H9 (cell line): ENCODE measurements at regions not wholly inside any gene's neighbourhood (a gene's known extent, or its start where the extent isn't known, plus 50 kb on each side); places are given as distances from the start of the nearest gene placed in this dataset.

Experiments
- DNase-seq: peaks from one replicate; pipeline ENCODE4 v3.0.0-alpha.2; 2017
- H2AFZ ChIP-seq: one replicate; pipeline ENCODE4 v1.6.1; 2013; ENCODE audit warnings: mild to moderate bottlenecking, low read length, control low read depth, moderate library complexity
- H2AK5ac ChIP-seq: 2 replicates; pipeline ENCODE4 v1.6.1; 2013; ENCODE audit warnings: low read length, control low read depth, mixed read lengths; ENCODE audit not compliant: insufficient read length
- H2BK120ac ChIP-seq: one replicate; pipeline ENCODE4 v1.6.1; 2013; ENCODE audit warnings: low read depth, mild to moderate bottlenecking, low read length, control low read depth, inconsistent platforms; ENCODE audit not compliant: poor library complexity, severe bottlenecking
- H2BK12ac ChIP-seq: 2 replicates; pipeline ENCODE4 v1.6.1; 2013; ENCODE audit warnings: low read length, control low read depth, mixed read lengths, low read depth; ENCODE audit not compliant: insufficient read length
- H2BK15ac ChIP-seq: 2 replicates; pipeline ENCODE4 v1.6.1; 2013; ENCODE audit warnings: low read depth, low read length, control low read depth
- H2BK20ac ChIP-seq: one replicate; pipeline ENCODE4 v1.6.1; 2013; ENCODE audit warnings: low read depth, mild to moderate bottlenecking, low read length, control low read depth, inconsistent platforms; ENCODE audit not compliant: poor library complexity, severe bottlenecking
- H2BK5ac ChIP-seq: 2 replicates; pipeline ENCODE4 v1.6.1; 2013; ENCODE audit warnings: low read length, control low read depth, mixed read lengths; ENCODE audit not compliant: insufficient read length
- H3K14ac ChIP-seq: 2 replicates; pipeline ENCODE4 v1.6.1; 2013; ENCODE audit warnings: low read length, control low read depth; ENCODE audit not compliant: insufficient read depth
- H3K18ac ChIP-seq: 2 replicates; pipeline ENCODE4 v1.6.1; 2013; ENCODE audit warnings: low read depth, mild to moderate bottlenecking, mixed read lengths, low read length, control low read depth; ENCODE audit not compliant: insufficient read length
- H3K23ac ChIP-seq: 2 replicates; pipeline ENCODE4 v1.6.1; 2013; ENCODE audit warnings: low read length, control low read depth, mixed read lengths, low read depth; ENCODE audit not compliant: insufficient read length
- H3K23me2 ChIP-seq: 2 replicates; pipeline ENCODE4 v1.6.1; 2013; ENCODE audit warnings: low read depth, mild to moderate bottlenecking, mixed read lengths, low read length, control low read depth; ENCODE audit not compliant: insufficient read length, poor library complexity, severe bottlenecking
- H3K27ac ChIP-seq: 2 replicates; pipeline ENCODE4 v1.5.1; 2013; ENCODE audit warnings: low read length, control low read depth, mixed read lengths, low read depth; ENCODE audit not compliant: insufficient read length
- H3K27me3 ChIP-seq: 2 replicates; pipeline ENCODE4 v1.6.1; 2013; ENCODE audit warnings: low read length, control low read depth, inconsistent platforms; ENCODE audit not compliant: insufficient read depth
- H3K4ac ChIP-seq: 2 replicates; pipeline ENCODE4 v1.6.1; 2013; ENCODE audit warnings: low read depth, mild to moderate bottlenecking, control low read depth, inconsistent platforms, low read length, moderate library complexity
- H3K4me1 ChIP-seq: 2 replicates; pipeline ENCODE4 v1.6.1; 2013; ENCODE audit warnings: low read length, control low read depth, inconsistent platforms; ENCODE audit not compliant: insufficient read depth
- H3K4me2 ChIP-seq: 2 replicates; pipeline ENCODE4 v1.6.1; 2013; ENCODE audit warnings: low read length, control low read depth, mixed read lengths; ENCODE audit not compliant: insufficient read length, insufficient read depth
- H3K56ac ChIP-seq: 2 replicates; pipeline ENCODE4 v1.6.1; 2013; ENCODE audit warnings: low read depth, mild to moderate bottlenecking, mixed read lengths, low read length, control low read depth; ENCODE audit not compliant: insufficient read length
- H3K79me1 ChIP-seq: 2 replicates; pipeline ENCODE4 v1.6.1; 2013; ENCODE audit warnings: low read depth, mild to moderate bottlenecking, moderate library complexity, low read length, control low read depth, inconsistent platforms; ENCODE audit not compliant: insufficient read depth, poor library complexity, severe bottlenecking
- H3K79me2 ChIP-seq: 2 replicates; pipeline ENCODE4 v1.6.1; 2013; ENCODE audit warnings: low read length, control low read depth, inconsistent platforms; ENCODE audit not compliant: insufficient read depth
- H3K9ac ChIP-seq: 2 replicates; pipeline ENCODE4 v1.6.1; 2013; ENCODE audit warnings: low read length, control low read depth, mixed read lengths; ENCODE audit not compliant: insufficient read length; ENCODE audit errors: extremely low read depth
- H3K9me3 ChIP-seq: one replicate; pipeline ENCODE4 v1.6.1; 2013; ENCODE audit warnings: low read depth, low read length, inconsistent platforms; ENCODE audit not compliant: control insufficient read depth
- H3T11ph ChIP-seq: one replicate; pipeline ENCODE4 v1.6.1; 2013; ENCODE audit warnings: mild to moderate bottlenecking, low read length, control low read depth, inconsistent platforms
- H4K20me1 ChIP-seq: one replicate; pipeline ENCODE4 v1.6.1; 2013; ENCODE audit not compliant: control insufficient read depth, insufficient read length, insufficient read depth
- H4K5ac ChIP-seq: 2 replicates; pipeline ENCODE4 v1.6.1; 2013; ENCODE audit warnings: low read depth, mild to moderate bottlenecking, mixed read lengths, low read length, control low read depth; ENCODE audit not compliant: insufficient read length
- H4K8ac ChIP-seq: replicated peaks from 2 replicates; pipeline ENCODE4 v1.6.1; 2013; ENCODE audit warnings: low read length, control low read depth, mixed read lengths, low read depth; ENCODE audit not compliant: insufficient read length
- H4K91ac ChIP-seq: 2 replicates; pipeline ENCODE4 v1.6.1; 2013; ENCODE audit warnings: low read depth, mild to moderate bottlenecking, moderate library complexity, mixed read lengths, low read length, control low read depth; ENCODE audit not compliant: insufficient read length
- H3K27ac Mint-ChIP-seq, 3 experiments: 2 replicates in 2 of 3; 3 replicates in 1 of 3; pipeline ENCODE4 v1.8.0; 2020 to 2021; ENCODE audit warnings: mixed read lengths in 3 of 3, mild to moderate bottlenecking in 1 of 3, moderate library complexity in 1 of 3
- H3K27me3 Mint-ChIP-seq: 2 replicates; pipeline ENCODE4 v1.8.0; 2021; ENCODE audit warnings: low read depth, mild to moderate bottlenecking, moderate library complexity, mixed read lengths
- H3K36me3 Mint-ChIP-seq, 3 experiments: 2 replicates in 2 of 3; 3 replicates in 1 of 3; pipeline ENCODE4 v1.8.0; 2020 to 2021; ENCODE audit warnings: low read depth in 3 of 3, mixed read lengths in 3 of 3; ENCODE audit not compliant: insufficient read depth in 1 of 3
- H3K4me1 Mint-ChIP-seq, 2 experiments: 2 replicates each; pipeline ENCODE4 v1.8.0; 2020; ENCODE audit warnings: mixed read lengths in 2 of 2
- H3K4me3 Mint-ChIP-seq, 2 experiments: 2 replicates in 1 of 2; 3 replicates in 1 of 2; pipeline ENCODE4 v1.8.0; 2020 to 2021; ENCODE audit warnings: mild to moderate bottlenecking in 2 of 2, mixed read lengths in 2 of 2, moderate library complexity in 1 of 2
- H3K9me3 Mint-ChIP-seq, 2 experiments: 2 replicates in 1 of 2; 3 replicates in 1 of 2; pipeline ENCODE4 v1.8.0; 2020; ENCODE audit warnings: mild to moderate bottlenecking in 2 of 2, mixed read lengths in 2 of 2, moderate library complexity in 1 of 2
- CTCF ChIP-seq: fragments of 200-600 bp; sonication (generic); conservative IDR thresholded peaks from 3 replicates; pipeline ENCODE4 v1.8.0; 2021; ENCODE audit warnings: antibody characterized with exemption, mild to moderate bottlenecking
- WGBS: extraction: QIAGEN DNeasy Blood & Tissue Kit; methylation state at CpG from one replicate; pipeline ENCODE4 v1.1.7; 2013; ENCODE audit warnings: missing lambda C conversion rate, low lambda C conversion rate, mixed read lengths; ENCODE audit not compliant: insufficient read length; ENCODE audit errors: extremely low coverage; 5-methylcytosine and 5-hydroxymethylcytosine counted together

- Histone ChIP-seq H3T11ph (no peak overlapping the region), H3K14ac (no peak overlapping the region)
- H3K9me3 Mint-ChIP-seq = peaks cover 5 to 6% of the 10 kb centered on the region in 2 experiments; a peak in 3 of 5 replicates
Observed at GRCh38 chr21:19767546-19767945, 1230.7 kb upstream of the NCAM2 start.

More at GRCh38 chr21:19767546-19767945, 1230.7 kb upstream of the NCAM2 start:
- Mint-ChIP-seq H3K27ac (no peak overlapping the region), H3K36me3 (peaks cover 0 to 5% (median 2%) of the 10 kb centered on the region in 3 experiments; a peak in 1 of 7 replicates), H3K4me1 (no peaks in the 10 kb centered on the region), H3K27me3 (no peaks in the 10 kb centered on the region), H3K4me3 (no peak overlapping the region)
- H3K9ac ChIP-seq = no peak overlapping the region
- H4K20me1 ChIP-seq = no peaks in the 10 kb centered on the region
- no peak overlapping the region for H3K18ac ChIP-seq
- H3K79me2 ChIP-seq = no peaks in the 10 kb centered on the region
- no peaks in the 10 kb centered on the region for H3K27me3 ChIP-seq
- no peak for DNase-seq
- H3K56ac ChIP-seq = no peak overlapping the region
- no peak overlapping the region for H2AFZ ChIP-seq
- no peak overlapping the region for H4K5ac ChIP-seq
- no peak overlapping the region for H2BK120ac ChIP-seq
- WGBS = no CpG with 5 or more reads among the region's 1 CpG
- H2BK20ac ChIP-seq = no peak overlapping the region
- H3K23me2 ChIP-seq = no peaks in the 10 kb centered on the region
- H2BK15ac ChIP-seq = no peak overlapping the region
- H3K27ac ChIP-seq = no peak overlapping the region
- no peak overlapping the region for H3K4me2 ChIP-seq
- no peaks in the 10 kb centered on the region for H3K9me3 ChIP-seq
- H2AK5ac ChIP-seq = no peak overlapping the region
- H3K4ac ChIP-seq = no peak overlapping the region
- no peak overlapping the region for H2BK12ac ChIP-seq
- H4K91ac ChIP-seq = no peak overlapping the region
- H4K8ac ChIP-seq = no peak overlapping the region
- H3K79me1 ChIP-seq = no peaks in the 10 kb centered on the region
- H3K23ac ChIP-seq = no peak overlapping the region
- no peaks in the 10 kb centered on the region for H3K4me1 ChIP-seq
- TF ChIP-seq CTCF = no peak
- no peak overlapping the region for H2BK5ac ChIP-seq
